ENCODE measurements at regions not wholly inside any gene's neighbourhood (a gene's known extent, or its start where the extent isn't known, plus 50 kb on each side); places are given as distances from the start of the nearest gene placed in this dataset.

GRCh38 chr5:69000216-69000919 lies 93.4 kb upstream of the SLC30A5 start:
- intact Hi-C loops (cut with micrococcal nuclease; ENCODE audit: unreplicated experiment) (no loop called here), in situ Hi-C loops (cut with HindIII; ENCODE audit: low pct_unique_long_range_greater_than_20kb, low sequenced_read_pairs) (no loop called here)
- Histone ChIP-seq H3K9me3 (ENCODE audit: control insufficient read depth, insufficient read depth, low read depth, low read length) (no peaks in the 10 kb centered on the region), H3K36me3 (ENCODE audit: control insufficient read depth, insufficient read depth, low read length) (no peaks in the 10 kb centered on the region), H3K4me1 (ENCODE audit: control insufficient read depth, insufficient read depth, low read length) (no peaks in the 10 kb centered on the region), H3K27me3 (ENCODE audit: control insufficient read depth, insufficient read depth, low read length) (no peaks in the 10 kb centered on the region), H3K27ac (ENCODE audit: low read length) (no peak overlapping the region), H3K4me3 (ENCODE audit: low read depth in 2 of 2, low read length in 2 of 2) (no peak overlapping the region)
- TF ChIP-seq POLR2AphosphoS5 (IDR thresholded peaks at IDR 0.05; ENCODE audit: low read depth, low read length): no peak
- no peak for ATAC-seq
- DNase-seq (ENCODE audit: low read depth, low spot score): no peak
- ChIA-PET CTCF (no interaction called here), POLR2A (no interaction called here)
- no TSS peak for BruUV-seq (replicated peaks)

DNA sequence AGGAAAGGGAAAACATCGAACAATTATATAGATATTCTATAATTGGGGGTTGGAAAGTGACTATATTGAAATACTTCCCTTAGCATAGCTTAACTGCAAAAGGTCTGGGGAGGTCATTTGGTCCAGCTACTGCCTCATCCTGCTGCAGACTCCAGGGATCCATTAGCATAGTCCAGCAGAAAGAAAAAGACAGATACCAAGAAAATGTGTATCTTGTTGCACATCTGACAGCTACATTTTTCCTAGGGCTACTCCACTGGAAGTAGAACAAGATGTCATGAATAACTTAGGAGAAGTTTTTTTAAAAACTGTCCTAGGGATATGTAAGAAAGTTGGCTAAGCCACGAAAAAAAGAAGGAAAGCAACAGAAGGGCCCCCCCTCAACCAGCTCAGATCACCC lies 92.9 kb upstream of the SLC30A5 start:
- intact Hi-C loops (cut with micrococcal nuclease; ENCODE audit: unreplicated experiment): no loop called here
- no TSS peak for BruUV-seq (replicated peaks)
- H3K27ac ChIP-seq (ENCODE audit: low read length): no peak overlapping the region

GRCh38 chr5:69001627-69002026 lies 92.2 kb upstream of the SLC30A5 start:
- no TSS peak for BruUV-seq (replicated peaks)
- ATAC-seq (no peak), DNase-seq (ENCODE audit: low read depth, low spot score) (no peak)
- in situ Hi-C loops (cut with HindIII; ENCODE audit: low pct_unique_long_range_greater_than_20kb, low sequenced_read_pairs) (no loop called here), intact Hi-C loops (cut with micrococcal nuclease; ENCODE audit: unreplicated experiment) (no loop called here)
- H3K27me3 ChIP-seq (ENCODE audit: control insufficient read depth, insufficient read depth, low read length): no peaks in the 10 kb centered on the region
- H3K36me3 ChIP-seq (ENCODE audit: control insufficient read depth, insufficient read depth, low read length): no peaks in the 10 kb centered on the region
- POLR2A ChIA-PET: no interaction called here
- no peaks in the 10 kb centered on the region for H3K9me3 ChIP-seq (ENCODE audit: control insufficient read depth, insufficient read depth, low read depth, low read length)
- no peak overlapping the region for H3K27ac ChIP-seq (ENCODE audit: low read length)
- CTCF ChIA-PET: no interaction called here
- no peaks in the 10 kb centered on the region for H3K4me1 ChIP-seq (ENCODE audit: control insufficient read depth, insufficient read depth, low read length)
- TF ChIP-seq, protein P1, sequence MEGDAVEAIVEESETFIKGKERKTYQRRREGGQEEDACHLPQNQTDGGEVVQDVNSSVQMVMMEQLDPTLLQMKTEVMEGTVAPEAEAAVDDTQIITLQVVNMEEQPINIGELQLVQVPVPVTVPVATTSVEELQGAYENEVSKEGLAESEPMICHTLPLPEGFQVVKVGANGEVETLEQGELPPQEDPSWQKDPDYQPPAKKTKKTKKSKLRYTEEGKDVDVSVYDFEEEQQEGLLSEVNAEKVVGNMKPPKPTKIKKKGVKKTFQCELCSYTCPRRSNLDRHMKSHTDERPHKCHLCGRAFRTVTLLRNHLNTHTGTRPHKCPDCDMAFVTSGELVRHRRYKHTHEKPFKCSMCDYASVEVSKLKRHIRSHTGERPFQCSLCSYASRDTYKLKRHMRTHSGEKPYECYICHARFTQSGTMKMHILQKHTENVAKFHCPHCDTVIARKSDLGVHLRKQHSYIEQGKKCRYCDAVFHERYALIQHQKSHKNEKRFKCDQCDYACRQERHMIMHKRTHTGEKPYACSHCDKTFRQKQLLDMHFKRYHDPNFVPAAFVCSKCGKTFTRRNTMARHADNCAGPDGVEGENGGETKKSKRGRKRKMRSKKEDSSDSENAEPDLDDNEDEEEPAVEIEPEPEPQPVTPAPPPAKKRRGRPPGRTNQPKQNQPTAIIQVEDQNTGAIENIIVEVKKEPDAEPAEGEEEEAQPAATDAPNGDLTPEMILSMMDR (IDR thresholded peaks at IDR 0.05): no peak
- TF ChIP-seq SIN3A (IDR thresholded peaks at IDR 0.05; ENCODE audit: borderline replicate concordance, insufficient read depth, low read depth, low read length) (no peak), TCF7L2 (IDR thresholded peaks at IDR 0.05; ENCODE audit: low read depth, low read length) (no peak), POLR2AphosphoS5 (IDR thresholded peaks at IDR 0.05; ENCODE audit: low read depth, low read length) (no peak)
- TF ChIP-seq, protein P2, sequence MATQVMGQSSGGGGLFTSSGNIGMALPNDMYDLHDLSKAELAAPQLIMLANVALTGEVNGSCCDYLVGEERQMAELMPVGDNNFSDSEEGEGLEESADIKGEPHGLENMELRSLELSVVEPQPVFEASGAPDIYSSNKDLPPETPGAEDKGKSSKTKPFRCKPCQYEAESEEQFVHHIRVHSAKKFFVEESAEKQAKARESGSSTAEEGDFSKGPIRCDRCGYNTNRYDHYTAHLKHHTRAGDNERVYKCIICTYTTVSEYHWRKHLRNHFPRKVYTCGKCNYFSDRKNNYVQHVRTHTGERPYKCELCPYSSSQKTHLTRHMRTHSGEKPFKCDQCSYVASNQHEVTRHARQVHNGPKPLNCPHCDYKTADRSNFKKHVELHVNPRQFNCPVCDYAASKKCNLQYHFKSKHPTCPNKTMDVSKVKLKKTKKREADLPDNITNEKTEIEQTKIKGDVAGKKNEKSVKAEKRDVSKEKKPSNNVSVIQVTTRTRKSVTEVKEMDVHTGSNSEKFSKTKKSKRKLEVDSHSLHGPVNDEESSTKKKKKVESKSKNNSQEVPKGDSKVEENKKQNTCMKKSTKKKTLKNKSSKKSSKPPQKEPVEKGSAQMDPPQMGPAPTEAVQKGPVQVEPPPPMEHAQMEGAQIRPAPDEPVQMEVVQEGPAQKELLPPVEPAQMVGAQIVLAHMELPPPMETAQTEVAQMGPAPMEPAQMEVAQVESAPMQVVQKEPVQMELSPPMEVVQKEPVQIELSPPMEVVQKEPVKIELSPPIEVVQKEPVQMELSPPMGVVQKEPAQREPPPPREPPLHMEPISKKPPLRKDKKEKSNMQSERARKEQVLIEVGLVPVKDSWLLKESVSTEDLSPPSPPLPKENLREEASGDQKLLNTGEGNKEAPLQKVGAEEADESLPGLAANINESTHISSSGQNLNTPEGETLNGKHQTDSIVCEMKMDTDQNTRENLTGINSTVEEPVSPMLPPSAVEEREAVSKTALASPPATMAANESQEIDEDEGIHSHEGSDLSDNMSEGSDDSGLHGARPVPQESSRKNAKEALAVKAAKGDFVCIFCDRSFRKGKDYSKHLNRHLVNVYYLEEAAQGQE (IDR thresholded peaks at IDR 0.05; ENCODE audit: insufficient read depth in 1 of 2, low read depth in 2 of 2, low read length in 1 of 2): no peak
- H3K4me3 ChIP-seq (ENCODE audit: low read depth in 2 of 2, low read length in 2 of 2): no peak overlapping the region

More for the DNA sequence above, 92.9 kb upstream of the SLC30A5 start:
- ChIA-PET CTCF (no interaction called here), POLR2A (no interaction called here)
- no peak for ATAC-seq
- Histone ChIP-seq H3K27me3 (ENCODE audit: control insufficient read depth, insufficient read depth, low read length) (no peaks in the 10 kb centered on the region), H3K36me3 (ENCODE audit: control insufficient read depth, insufficient read depth, low read length) (no peaks in the 10 kb centered on the region), H3K4me3 (ENCODE audit: low read depth in 2 of 2, low read length in 2 of 2) (no peak overlapping the region), H3K4me1 (ENCODE audit: control insufficient read depth, insufficient read depth, low read length) (no peaks in the 10 kb centered on the region), H3K9me3 (ENCODE audit: control insufficient read depth, insufficient read depth, low read depth, low read length) (no peaks in the 10 kb centered on the region)
- TF ChIP-seq, protein P1 (IDR thresholded peaks at IDR 0.05): no peak
- no peak for DNase-seq (ENCODE audit: low read depth, low spot score)
- in situ Hi-C loops (cut with HindIII; ENCODE audit: low pct_unique_long_range_greater_than_20kb, low sequenced_read_pairs): no loop called here
